ENCODE measurements at regions not wholly inside any gene's neighbourhood (a gene's known extent, or its start where the extent isn't known, plus 50 kb on each side); places are given as distances from the start of the nearest gene placed in this dataset.

DNA sequence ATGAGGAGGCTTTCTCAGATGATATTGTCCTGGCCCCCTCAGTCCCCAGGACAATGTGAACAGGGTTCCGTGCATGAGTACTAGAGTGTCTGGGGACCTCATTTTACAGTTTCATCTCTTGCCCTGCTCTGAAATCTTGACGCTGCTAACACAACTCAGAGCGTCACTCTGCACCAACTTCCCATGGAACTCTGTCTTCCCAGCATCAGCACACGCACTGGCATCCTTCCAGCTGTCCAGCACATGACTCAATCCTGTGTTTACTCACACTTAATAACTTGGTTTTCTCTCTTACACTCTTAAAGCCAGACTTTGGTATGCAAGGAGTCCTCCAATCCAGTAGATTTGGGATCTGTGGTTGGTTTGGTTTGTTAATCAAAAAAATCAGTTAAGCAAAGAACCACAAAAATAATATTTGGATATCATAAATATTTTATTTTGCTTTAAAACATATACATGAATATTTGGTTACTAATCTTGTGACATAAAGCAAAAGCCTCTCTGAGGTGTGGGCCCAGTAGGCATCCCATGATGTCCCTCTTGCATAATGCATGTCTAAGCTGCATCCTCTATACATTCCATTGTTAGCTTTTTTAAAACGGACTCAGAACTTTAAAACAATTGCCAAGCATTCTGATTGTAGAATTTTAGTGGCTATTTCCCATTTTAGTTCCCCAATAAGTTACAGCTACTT, 131.0 kb downstream of the CXCL12 start:
- TF ChIP-seq POLR2A (IDR thresholded peaks at IDR 0.05) (no peak), CTCF (IDR thresholded peaks at IDR 0.05) (no peak)
